ENCODE measurements at regions not wholly inside any gene's neighbourhood (a gene's known extent, or its start where the extent isn't known, plus 50 kb on each side); places are given as distances from the start of the nearest gene placed in this dataset.

DNA sequence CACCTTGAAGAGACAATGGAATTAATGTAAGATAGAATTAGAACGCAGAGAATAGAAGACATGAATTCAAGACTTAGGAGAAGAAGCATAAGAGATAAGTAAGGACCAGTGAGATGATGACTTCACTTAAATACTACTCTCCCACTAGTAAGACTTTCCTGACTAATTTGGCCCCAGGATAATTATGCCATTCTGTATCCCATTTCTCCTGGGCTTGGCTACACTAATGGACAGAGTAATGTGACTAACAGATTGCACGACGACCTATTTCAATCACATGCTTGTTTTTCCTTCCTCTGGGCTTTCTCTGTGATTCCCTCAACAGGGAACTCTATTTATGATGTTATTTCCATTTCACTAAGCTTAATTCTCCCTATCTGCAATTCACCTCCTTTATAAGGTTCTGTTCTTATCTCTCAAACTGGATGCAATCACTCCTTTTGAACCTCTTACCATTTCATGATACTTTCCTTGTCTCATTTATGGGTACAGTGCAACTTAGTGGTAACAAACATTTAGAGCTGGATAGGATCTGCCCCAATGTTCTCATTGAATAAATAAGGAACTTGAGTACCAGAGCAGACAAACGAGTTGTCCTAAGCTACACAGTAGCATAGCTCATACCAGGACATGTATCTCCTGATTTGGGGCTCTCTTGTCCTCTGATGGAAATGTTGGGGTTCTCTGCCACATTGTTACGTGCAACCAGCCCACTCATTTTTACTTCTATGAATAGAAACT lies 102.7 kb downstream of the BTG1 start:
- TF ChIP-seq, protein P1, sequence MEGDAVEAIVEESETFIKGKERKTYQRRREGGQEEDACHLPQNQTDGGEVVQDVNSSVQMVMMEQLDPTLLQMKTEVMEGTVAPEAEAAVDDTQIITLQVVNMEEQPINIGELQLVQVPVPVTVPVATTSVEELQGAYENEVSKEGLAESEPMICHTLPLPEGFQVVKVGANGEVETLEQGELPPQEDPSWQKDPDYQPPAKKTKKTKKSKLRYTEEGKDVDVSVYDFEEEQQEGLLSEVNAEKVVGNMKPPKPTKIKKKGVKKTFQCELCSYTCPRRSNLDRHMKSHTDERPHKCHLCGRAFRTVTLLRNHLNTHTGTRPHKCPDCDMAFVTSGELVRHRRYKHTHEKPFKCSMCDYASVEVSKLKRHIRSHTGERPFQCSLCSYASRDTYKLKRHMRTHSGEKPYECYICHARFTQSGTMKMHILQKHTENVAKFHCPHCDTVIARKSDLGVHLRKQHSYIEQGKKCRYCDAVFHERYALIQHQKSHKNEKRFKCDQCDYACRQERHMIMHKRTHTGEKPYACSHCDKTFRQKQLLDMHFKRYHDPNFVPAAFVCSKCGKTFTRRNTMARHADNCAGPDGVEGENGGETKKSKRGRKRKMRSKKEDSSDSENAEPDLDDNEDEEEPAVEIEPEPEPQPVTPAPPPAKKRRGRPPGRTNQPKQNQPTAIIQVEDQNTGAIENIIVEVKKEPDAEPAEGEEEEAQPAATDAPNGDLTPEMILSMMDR (conservative IDR thresholded peaks at IDR 0.05; ENCODE audit: low read depth, low read length) = no peak
- no peak for TF ChIP-seq EZH2 (IDR thresholded peaks at IDR 0.05; ENCODE audit: borderline replicate concordance, low read depth, low read length, poor library complexity, severe bottlenecking)

All from A673 (cell line).